ENCODE measurements at regions not wholly inside any gene's neighbourhood (a gene's known extent, or its start where the extent isn't known, plus 50 kb on each side); places are given as distances from the start of the nearest gene placed in this dataset.
"Not testable (repeated sequence)": the region's sequence is repeated elsewhere in the genome, so short reads cannot be mapped to it uniquely, and the experiment has no call there.

GRCh38 chr4:123193802-123194367 is 202.7 kb upstream of the SPRY1 start:
- DNase-seq (ENCODE audit: low spot score), result no peak
- intact Hi-C loops (cut with DNase I), result no loop called here

GRCh38 chr4:123198706-123199105 is 197.9 kb upstream of the SPRY1 start:
- intact Hi-C loops (cut with DNase I), result no loop called here
- DNase-seq (ENCODE audit: low spot score), result no peak

GRCh38 chr4:123200051-123200940 is 196.3 kb upstream of the SPRY1 start:
- intact Hi-C loops (cut with DNase I), result no loop called here
- no peak for DNase-seq (ENCODE audit: low spot score)

- intact Hi-C loops (cut with DNase I), result no loop called here
- no peak for DNase-seq (ENCODE audit: low spot score)
These were observed 191.9 kb upstream of the SPRY1 start for GRCh38 chr4:123204737-123205136.

- no peak for DNase-seq (ENCODE audit: low spot score)
- intact Hi-C loops (cut with DNase I), result no loop called here
These were observed 190.6 kb upstream of the SPRY1 start for GRCh38 chr4:123206016-123206415.

- DNase-seq (ENCODE audit: low spot score), result no peak
- intact Hi-C loops (cut with DNase I), result no loop called here
These were observed 187.2 kb upstream of the SPRY1 start for GRCh38 chr4:123209436-123209835.

- no peak for DNase-seq (ENCODE audit: low spot score)
- intact Hi-C loops (cut with DNase I), result no loop called here
These were observed 181.1 kb upstream of the SPRY1 start for GRCh38 chr4:123215536-123215935.

GRCh38 chr4:123216543-123216942 is 180.1 kb upstream of the SPRY1 start:
- DNase-seq (ENCODE audit: low spot score), result no peak
- intact Hi-C loops (cut with DNase I), result no loop called here

GRCh38 chr4:123216946-123217345 is 179.6 kb upstream of the SPRY1 start:
- no peak for DNase-seq (ENCODE audit: low spot score)
- intact Hi-C loops (cut with DNase I), result no loop called here

- DNase-seq (ENCODE audit: low spot score), result no peak
- intact Hi-C loops (cut with DNase I), result no loop called here
These were observed 178.9 kb upstream of the SPRY1 start for GRCh38 chr4:123217664-123218063.

- DNase-seq (ENCODE audit: low spot score), result no peak
- intact Hi-C loops (cut with DNase I), result no loop called here
These were observed 177.6 kb upstream of the SPRY1 start for GRCh38 chr4:123218981-123219380.

- no peak for DNase-seq (ENCODE audit: low spot score)
- intact Hi-C loops (cut with DNase I), result no loop called here
These were observed 167.3 kb upstream of the SPRY1 start for GRCh38 chr4:123229286-123229685.

- DNase-seq (ENCODE audit: low spot score), result no peak
- intact Hi-C loops (cut with DNase I), result no loop called here
These were observed 166.5 kb upstream of the SPRY1 start for GRCh38 chr4:123230061-123230460.

- intact Hi-C loops (cut with DNase I), result no loop called here
- DNase-seq (ENCODE audit: low spot score), result no peak
These were observed 164.2 kb upstream of the SPRY1 start for GRCh38 chr4:123232439-123232838.

- intact Hi-C loops (cut with DNase I), result no loop called here
- DNase-seq (ENCODE audit: low spot score), result no peak
These were observed 163.3 kb upstream of the SPRY1 start for GRCh38 chr4:123233136-123233768.

GRCh38 chr4:123234955-123235354 is 161.6 kb upstream of the SPRY1 start:
- no peak for DNase-seq (ENCODE audit: low spot score)
- intact Hi-C loops (cut with DNase I), result no loop called here

- intact Hi-C loops (cut with DNase I), result no loop called here
- no peak for DNase-seq (ENCODE audit: low spot score)
These were observed 161.2 kb upstream of the SPRY1 start for GRCh38 chr4:123235431-123235830.

- DNase-seq (ENCODE audit: low spot score), result no peak
- intact Hi-C loops (cut with DNase I), result no loop called here
These were observed 160.0 kb upstream of the SPRY1 start for GRCh38 chr4:123236606-123237005.

- DNase-seq (ENCODE audit: low spot score), result not testable (repeated sequence)
- intact Hi-C loops (cut with DNase I), result loop anchor here (10.0 kb wide), 1 partner anchor 875 kb away; no protein-coding TSS in a partner anchor
These were observed 156.3 kb upstream of the SPRY1 start for GRCh38 chr4:123240286-123240685.

- DNase-seq (ENCODE audit: low spot score), result not testable (repeated sequence)
- intact Hi-C loops (cut with DNase I), result loop anchor here (10.0 kb wide), 1 partner anchor 872 kb away; no protein-coding TSS in a partner anchor
These were observed 153.4 kb upstream of the SPRY1 start for GRCh38 chr4:123243220-123243619.

- peak; percentile 81 for DNase-seq (ENCODE audit: low spot score)
- intact Hi-C loops (cut with DNase I), result loop anchor here (2.0 to 10.0 kb wide), 2 partner anchors 155 to 871 kb away; no protein-coding TSS in a partner anchor
These were observed 152.5 kb upstream of the SPRY1 start for GRCh38 chr4:123244137-123244536.
